Hepatocyte (in vitro differentiated cells): ENCODE measurements at regions not wholly inside any gene's neighbourhood (a gene's known extent, or its start where the extent isn't known, plus 50 kb on each side); places are given as distances from the start of the nearest gene placed in this dataset.

Experiments used
- DNase-seq: peaks from one replicate; pipeline ENCODE4 v3.0.0-alpha.2; 2016; ENCODE audit warnings: low spot score
- H2AFZ ChIP-seq: fragments of 200-600 bp; sonication (generic); 2 replicates; pipeline ENCODE4 v1.6.0; 2016; ENCODE audit warnings: antibody characterized with exemption, mild to moderate bottlenecking
- H3K27ac ChIP-seq: fragments of 200-600 bp; sonication (generic); 2 replicates; pipeline ENCODE4 v1.5.1; 2016; ENCODE audit warnings: mild to moderate bottlenecking
- H3K27me3 ChIP-seq: fragments of 200-600 bp; sonication (generic); 2 replicates; pipeline ENCODE4 v1.6.1; 2016
- H3K36me3 ChIP-seq: fragments of 200-600 bp; sonication (generic); replicated peaks from 2 replicates; pipeline ENCODE4 v1.5.1; 2016; ENCODE audit warnings: low read depth; ENCODE audit not compliant: insufficient read depth
- H3K4me1 ChIP-seq: fragments of 200-600 bp; sonication (generic); 2 replicates; pipeline ENCODE4 v1.5.1; 2016; ENCODE audit warnings: mild to moderate bottlenecking, moderate library complexity; ENCODE audit not compliant: insufficient read depth
- H3K4me2 ChIP-seq: fragments of 200-600 bp; sonication (generic); 2 replicates; pipeline ENCODE4 v1.6.0; 2016
- H3K4me3 ChIP-seq: fragments of 200-600 bp; sonication (generic); 2 replicates; pipeline ENCODE4 v1.5.1; 2016; ENCODE audit warnings: mild to moderate bottlenecking
- H3K79me2 ChIP-seq: fragments of 200-600 bp; sonication (generic); 2 replicates; pipeline ENCODE4 v1.6.0; 2017; ENCODE audit warnings: mild to moderate bottlenecking
- H3K9me2 ChIP-seq: fragments of 200-600 bp; sonication (generic); replicated peaks from 2 replicates; pipeline ENCODE4 v1.6.0; 2017; ENCODE audit warnings: mild to moderate bottlenecking; ENCODE audit not compliant: insufficient read depth
- H3K9me3 ChIP-seq: fragments of 200-600 bp; sonication (generic); 2 replicates; pipeline ENCODE4 v1.5.1; 2016; ENCODE audit warnings: low read depth, mild to moderate bottlenecking
- H4K20me1 ChIP-seq: fragments of 200-600 bp; sonication (generic); 2 replicates; pipeline ENCODE4 v1.6.0; 2016; ENCODE audit warnings: mild to moderate bottlenecking; ENCODE audit not compliant: insufficient read depth, poor library complexity, severe bottlenecking
- CTCF ChIP-seq: fragments of 200-600 bp; sonication (generic); IDR thresholded peaks from 2 replicates; pipeline ENCODE4 v1.5.1; 2016; ENCODE audit warnings: antibody characterized with exemption, mild to moderate bottlenecking; ENCODE audit not compliant: poor library complexity
- EZH2 ChIP-seq: fragments of 200-600 bp; sonication (generic); IDR thresholded peaks from 2 replicates; pipeline ENCODE4 v1.6.1; 2016; ENCODE audit warnings: antibody characterized with exemption, mild to moderate bottlenecking, borderline replicate concordance
- EZH2phosphoT487 ChIP-seq: fragments of 200-600 bp; sonication (generic); IDR thresholded peaks from one replicate; pipeline ENCODE4 v1.6.1; 2018; ENCODE audit warnings: antibody characterized with exemption, mild to moderate bottlenecking, low read depth, moderate library complexity; ENCODE audit not compliant: unreplicated experiment, severe bottlenecking
- WGBS: methylation state at CpG from one replicate; pipeline ENCODE4 v1.1.6; 2016; ENCODE audit warnings: low lambda C conversion rate; ENCODE audit errors: missing lambda C conversion rate; 5-methylcytosine and 5-hydroxymethylcytosine counted together

GRCh38 chr14:49362916-49363315, 223.3 kb downstream of the RPS29 start:
- Histone ChIP-seq H3K36me3 (no peaks in the 10 kb centered on the region), H2AFZ (no peak overlapping the region)
- WGBS = 58% methylated on average over 1 of the region's 1 CpG

GRCh38 chr14:49339130-49339529, 247.1 kb downstream of the RPS29 start:
- TF ChIP-seq CTCF (no peak), EZH2 (no peak), EZH2phosphoT487 (no peak)
- WGBS = 95% methylated on average over 3 of the region's 3 CpGs
- no peak for DNase-seq

More at GRCh38 chr14:49362916-49363315, 223.3 kb downstream of the RPS29 start:
- H3K79me2 ChIP-seq = no peaks in the 10 kb centered on the region
- no peak overlapping the region for H3K4me3 ChIP-seq
- H4K20me1 ChIP-seq = no peaks in the 10 kb centered on the region
- TF ChIP-seq EZH2phosphoT487 (no peak), CTCF (no peak), EZH2 (no peak)
- no peak overlapping the region for H3K27ac ChIP-seq
- no peak overlapping the region for H3K4me2 ChIP-seq
- H3K4me1 ChIP-seq = peaks cover 3% of the 10 kb centered on the region
- no peaks in the 10 kb centered on the region for H3K9me2 ChIP-seq
- no peak for DNase-seq
- H3K9me3 ChIP-seq = no peaks in the 10 kb centered on the region
- H3K27me3 ChIP-seq = no peaks in the 10 kb centered on the region

GRCh38 chr14:49319810-49320209, 266.4 kb downstream of the RPS29 start:
- Histone ChIP-seq H3K36me3 (no peaks in the 10 kb centered on the region), H3K4me3 (no peak overlapping the region), H3K9me3 (no peaks in the 10 kb centered on the region), H2AFZ (no peak overlapping the region), H3K4me1 (no peaks in the 10 kb centered on the region), H3K4me2 (no peak overlapping the region), H3K79me2 (no peaks in the 10 kb centered on the region), H3K27ac (no peak overlapping the region), H3K9me2 (no peaks in the 10 kb centered on the region), H3K27me3 (no peaks in the 10 kb centered on the region), H4K20me1 (no peaks in the 10 kb centered on the region)
- DNase-seq = no peak
- 86% methylated on average over 3 of the region's 3 CpGs for WGBS
- no peak for TF ChIP-seq EZH2
- TF ChIP-seq EZH2phosphoT487 = no peak
- no peak for TF ChIP-seq CTCF

More at GRCh38 chr14:49339130-49339529, 247.1 kb downstream of the RPS29 start:
- no peaks in the 10 kb centered on the region for H3K36me3 ChIP-seq
- no peak overlapping the region for H3K4me3 ChIP-seq
- no peak overlapping the region for H2AFZ ChIP-seq
- H4K20me1 ChIP-seq = no peaks in the 10 kb centered on the region
- no peaks in the 10 kb centered on the region for H3K4me1 ChIP-seq
- H3K9me3 ChIP-seq = no peaks in the 10 kb centered on the region
- H3K9me2 ChIP-seq = no peaks in the 10 kb centered on the region
- H3K4me2 ChIP-seq = no peak overlapping the region
- no peak overlapping the region for H3K27ac ChIP-seq
- no peaks in the 10 kb centered on the region for H3K79me2 ChIP-seq
- H3K27me3 ChIP-seq = no peaks in the 10 kb centered on the region

- no peak for DNase-seq
- Histone ChIP-seq H3K9me3 (no peaks in the 10 kb centered on the region), H3K4me1 (no peaks in the 10 kb centered on the region), H3K79me2 (no peaks in the 10 kb centered on the region), H3K27me3 (no peaks in the 10 kb centered on the region), H3K9me2 (no peaks in the 10 kb centered on the region), H3K36me3 (no peaks in the 10 kb centered on the region), H3K27ac (no peak overlapping the region), H2AFZ (no peak overlapping the region), H3K4me2 (no peak overlapping the region), H3K4me3 (no peak overlapping the region), H4K20me1 (no peaks in the 10 kb centered on the region)
- TF ChIP-seq EZH2phosphoT487 (no peak), CTCF (no peak), EZH2 (no peak)
- WGBS = 84% methylated on average over 4 of the region's 4 CpGs
Measured at GRCh38 chr14:49315570-49315969, 270.6 kb downstream of the RPS29 start.
